NCI-H2171 treated with DMSO at 0.1 percent for 48 hours (cell line): ENCODE measurements at regions not wholly inside any gene's neighbourhood (a gene's known extent, or its start where the extent isn't known, plus 50 kb on each side); places are given as distances from the start of the nearest gene placed in this dataset.

Source experiments
- DNase-seq: peaks from one replicate; lab custom pipeline; 2025; lab: John Stamatoyannopoulos, UW

DNA sequence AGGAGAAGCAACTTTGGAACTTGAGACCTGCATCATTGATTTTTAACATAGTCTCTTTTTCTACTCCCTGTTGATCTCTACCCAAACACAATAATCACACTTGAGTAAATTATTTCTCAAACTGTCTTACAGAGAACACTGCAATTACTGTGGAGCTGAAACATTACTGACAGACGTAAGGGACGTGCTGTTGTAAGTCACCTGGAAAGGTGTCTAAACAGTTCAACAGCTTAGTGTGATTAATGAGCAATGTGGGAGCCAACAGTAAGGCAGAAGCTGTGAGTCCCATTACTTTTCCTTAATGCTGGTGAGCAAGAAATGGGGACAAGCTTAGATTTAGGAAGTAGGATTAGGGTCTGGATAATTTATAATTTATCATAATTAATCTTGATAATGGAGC is 265.7 kb downstream of the DLEU7 start:
- no peak for DNase-seq

DNA sequence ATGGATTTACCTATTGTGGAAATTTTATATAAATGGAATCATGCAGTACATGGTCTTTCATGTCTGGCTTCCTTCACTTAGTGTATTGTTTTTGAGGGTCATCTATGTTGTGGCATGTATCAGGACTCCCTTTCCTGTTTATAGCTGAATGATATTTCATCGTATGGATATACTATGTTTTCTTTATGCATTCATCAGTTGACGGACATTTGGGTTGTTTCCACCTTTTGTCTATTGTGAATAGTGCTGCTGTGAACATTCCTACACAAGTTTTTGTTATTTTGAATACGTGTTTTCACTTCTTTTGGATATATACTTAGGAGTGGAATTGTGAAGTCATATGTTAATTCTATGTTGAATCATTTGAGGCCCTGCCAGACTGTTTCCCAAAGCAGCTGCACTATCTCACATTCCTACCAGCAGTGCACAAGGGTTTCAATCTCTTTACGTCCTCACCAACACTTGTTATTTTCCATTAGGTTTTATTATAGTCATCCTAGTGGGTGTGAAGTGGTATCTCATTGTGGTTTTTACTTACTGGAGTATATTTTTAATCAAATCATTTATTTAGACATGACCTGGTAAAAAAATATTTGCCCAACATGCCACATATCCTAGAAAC is 262.7 kb downstream of the DLEU7 start:
- no peak for DNase-seq

DNA sequence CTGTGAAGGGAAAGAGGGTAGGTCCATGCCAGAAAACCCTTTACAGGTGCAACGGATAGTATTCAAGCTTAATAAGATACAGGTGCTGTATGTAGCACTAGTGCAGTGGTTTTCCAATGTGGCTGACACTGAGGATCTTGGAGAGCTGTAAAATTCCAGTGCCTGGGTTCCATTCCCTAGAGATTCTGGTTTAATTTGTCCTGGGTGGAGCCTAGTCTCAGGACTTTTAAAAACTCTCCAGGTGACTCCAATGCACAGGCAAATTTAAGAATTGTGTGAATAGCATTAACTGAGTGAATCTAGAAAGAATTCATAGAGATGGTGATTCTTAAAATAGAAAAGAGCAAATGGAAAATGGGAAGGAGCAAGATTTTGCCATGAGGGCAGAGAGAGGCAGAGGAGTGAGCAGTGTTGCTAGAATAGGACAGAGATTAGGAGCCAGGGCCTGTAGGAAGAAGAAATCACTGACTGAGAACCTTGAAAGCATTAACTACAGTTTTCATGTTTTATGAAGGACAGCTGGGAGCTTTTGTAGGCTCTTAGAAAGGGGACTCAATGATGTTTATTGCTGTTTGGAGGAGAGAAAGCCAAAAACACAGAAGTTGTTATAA is 261.8 kb downstream of the DLEU7 start:
- no peak for DNase-seq

DNA sequence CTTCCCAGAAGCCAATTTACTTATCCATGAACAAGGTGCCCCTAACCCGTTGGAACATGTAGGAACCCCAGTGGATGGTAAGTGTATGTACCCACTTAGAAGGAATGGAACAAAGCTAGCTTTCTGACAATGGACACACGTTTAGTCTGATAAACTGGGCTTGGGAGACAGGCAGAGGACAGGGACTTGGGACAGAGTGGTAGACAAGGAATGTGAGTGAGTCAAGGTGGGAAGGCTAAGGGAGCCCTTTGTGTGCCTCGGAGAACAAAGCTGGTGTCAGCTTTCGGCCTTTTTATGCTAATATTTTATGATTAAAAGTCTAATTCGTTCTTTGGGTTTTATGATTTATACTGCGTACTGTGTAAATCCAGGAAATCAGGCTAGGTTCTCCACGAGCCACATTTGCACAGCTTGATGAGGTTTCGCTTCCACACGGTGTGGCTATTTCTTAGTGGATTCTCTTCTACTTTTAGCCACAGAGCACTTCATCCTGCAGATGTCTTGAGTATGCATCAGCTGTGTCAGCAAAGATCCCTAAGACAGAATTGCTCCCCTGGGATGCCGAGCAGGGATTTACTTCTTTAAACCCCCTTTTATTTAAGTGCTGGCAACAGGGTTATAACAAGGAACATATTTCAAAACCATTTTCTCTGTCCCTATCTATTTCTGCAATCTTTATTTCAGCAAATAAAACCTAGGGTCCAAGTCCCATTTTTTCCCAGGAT is 258.5 kb downstream of the DLEU7 start:
- DNase-seq: peak; percentile 26

- no peak for DNase-seq
Measured at GRCh38 chr13:50585674-50586413, 257.6 kb downstream of the DLEU7 start.

GRCh38 chr13:50586414-50587083 is 256.9 kb downstream of the DLEU7 start:
- DNase-seq: no peak

DNA sequence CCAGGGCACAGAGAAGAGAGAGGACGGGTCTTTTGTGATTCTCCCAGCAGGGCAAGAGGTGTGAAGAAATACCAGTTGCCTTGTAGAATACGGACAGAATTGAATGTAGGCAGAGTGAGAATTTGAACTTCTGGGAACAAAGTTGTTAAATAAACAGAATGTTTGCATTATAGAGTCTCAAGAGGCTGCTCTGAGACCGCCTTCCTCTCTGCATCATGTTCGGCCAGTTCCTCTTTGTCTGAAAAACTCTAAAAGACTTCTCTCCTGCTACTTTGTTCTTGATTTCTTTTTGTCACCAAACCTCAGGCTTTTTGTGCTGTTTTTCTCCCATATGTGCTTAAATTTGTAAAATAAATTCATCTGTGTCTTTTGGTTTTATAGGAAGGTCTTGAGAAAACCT is 256.4 kb downstream of the DLEU7 start:
- no peak for DNase-seq

- no peak for DNase-seq
Measured at GRCh38 chr13:50587645-50588373, 255.7 kb downstream of the DLEU7 start.

DNA sequence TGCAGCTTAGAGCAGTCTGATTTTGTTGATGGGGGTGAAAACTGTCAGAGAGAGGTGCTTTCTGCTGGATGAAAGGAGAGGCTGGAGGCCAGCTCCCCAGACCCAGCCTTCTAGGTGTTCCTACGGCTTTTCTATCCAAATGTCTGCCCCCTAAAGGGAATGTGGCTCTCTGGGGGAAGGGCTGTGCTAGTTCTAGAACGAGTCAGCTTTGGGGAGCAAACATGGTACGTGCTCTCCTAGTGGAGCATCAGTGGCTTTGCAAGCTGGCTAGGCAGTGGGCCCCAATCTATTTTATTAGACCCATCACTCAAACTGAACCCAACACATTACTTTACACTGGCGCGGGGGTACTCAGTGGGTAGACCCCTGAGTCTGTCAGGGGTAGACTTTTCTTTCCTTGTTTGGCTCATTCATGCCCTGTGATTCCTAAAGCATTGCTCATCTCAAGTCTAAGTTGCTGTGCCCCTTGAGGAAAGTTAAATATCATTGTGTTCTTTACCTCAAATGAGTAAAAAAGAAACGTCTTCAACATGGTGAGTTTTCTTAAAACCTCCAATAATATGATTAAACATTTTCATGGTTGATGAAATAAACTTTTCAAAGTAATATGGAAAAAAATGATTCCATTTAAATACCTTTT is 254.9 kb downstream of the DLEU7 start:
- no peak for DNase-seq

- DNase-seq: no peak
Measured at GRCh38 chr13:50589139-50589538, 254.4 kb downstream of the DLEU7 start.

DNA sequence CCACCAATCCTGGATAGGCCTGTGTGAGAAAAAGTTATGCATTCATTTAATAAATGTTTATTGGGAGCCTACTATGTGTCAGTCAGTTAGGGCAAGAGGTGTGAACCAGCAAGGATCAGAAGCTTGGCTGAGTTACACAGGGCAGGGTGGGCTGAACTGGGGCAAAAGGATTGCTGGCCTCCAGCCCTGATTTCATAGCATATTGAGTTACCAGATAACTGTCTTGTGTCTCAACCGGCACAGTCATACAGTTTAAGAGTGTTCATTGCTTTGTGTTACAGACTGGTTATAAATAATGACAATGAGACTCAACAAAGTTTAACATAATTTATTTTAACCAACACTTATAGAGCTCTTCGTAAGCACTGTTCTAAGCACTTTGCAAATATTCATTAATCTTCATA is 253.8 kb downstream of the DLEU7 start:
- no peak for DNase-seq

DNA sequence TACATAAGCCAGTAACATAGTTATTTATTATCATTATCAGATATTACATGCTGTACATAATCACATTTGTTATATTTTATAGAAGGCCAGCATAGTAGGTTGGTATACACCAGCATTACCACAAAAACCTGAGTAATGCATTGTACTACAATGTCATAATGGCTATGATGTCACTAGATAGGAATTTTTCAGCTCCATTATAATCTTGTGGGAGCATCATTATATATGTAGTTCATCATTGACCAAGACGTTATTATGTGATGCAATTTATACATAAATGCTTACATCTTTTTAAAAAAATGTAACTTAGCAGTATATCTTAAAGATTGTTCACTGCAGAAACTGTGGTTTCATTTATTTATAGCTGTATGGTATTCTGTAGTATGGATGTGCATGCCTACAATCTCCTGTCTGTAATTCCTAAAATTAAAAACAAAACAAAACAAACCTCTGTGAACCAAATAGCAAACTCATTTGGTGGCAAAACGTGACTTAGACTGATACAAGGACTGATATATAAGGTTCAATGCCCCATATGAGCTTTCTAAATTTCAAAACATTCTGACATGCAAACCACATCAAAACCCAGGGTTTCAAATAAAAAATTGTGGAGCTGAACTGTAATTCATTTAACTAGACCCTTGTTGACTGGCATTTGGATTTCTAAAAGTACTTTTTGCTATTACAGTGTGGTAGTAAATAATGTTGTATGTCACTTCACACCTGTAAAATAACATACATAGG is 250.9 kb downstream of the DLEU7 start:
- DNase-seq: no peak

DNA sequence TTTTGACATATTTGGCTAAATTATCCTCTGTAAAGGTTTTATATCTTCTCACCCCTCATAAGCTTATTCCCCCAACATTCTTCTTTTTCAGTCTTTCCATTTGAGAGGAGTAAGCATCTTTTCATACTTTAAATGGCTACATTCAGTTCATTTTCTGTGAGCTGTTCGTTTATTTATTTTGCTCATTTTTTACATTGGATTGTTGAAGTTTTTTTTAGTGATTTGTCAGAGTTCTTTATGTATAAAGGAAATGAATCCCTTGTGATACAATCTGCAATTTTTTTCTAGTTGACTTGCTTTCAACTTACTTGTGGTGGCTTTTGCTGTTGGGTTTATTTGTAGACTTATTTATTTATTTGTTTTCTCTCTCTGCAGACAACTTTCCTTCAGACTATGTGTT is 250.3 kb downstream of the DLEU7 start:
- DNase-seq: no peak

GRCh38 chr13:50594276-50595051 is 249.0 kb downstream of the DLEU7 start:
- DNase-seq: no peak

GRCh38 chr13:50595196-50595595 is 248.3 kb downstream of the DLEU7 start:
- no peak for DNase-seq

- DNase-seq: no peak
Measured at GRCh38 chr13:50596156-50596555, 247.3 kb downstream of the DLEU7 start.

DNA sequence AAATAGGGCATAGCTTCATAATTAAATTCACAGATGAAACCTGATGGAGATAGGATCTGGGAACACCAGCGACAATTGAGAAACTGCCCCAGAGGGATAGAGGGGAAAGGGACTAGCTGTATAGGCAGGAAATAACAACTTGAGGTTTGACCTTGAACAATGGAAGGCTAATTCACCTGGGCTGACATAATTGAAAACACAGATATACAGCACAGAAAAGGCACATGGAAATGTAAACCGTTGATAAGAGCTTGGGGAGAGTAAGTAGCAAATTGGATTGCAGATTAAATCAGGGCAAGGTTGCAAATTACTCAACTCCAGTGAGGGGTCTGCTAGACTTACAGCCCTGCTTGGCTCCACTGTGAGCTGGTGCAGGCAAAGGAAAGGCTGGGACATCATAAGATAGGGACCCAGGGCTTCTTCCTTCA is 246.7 kb downstream of the DLEU7 start:
- DNase-seq: no peak

DNA sequence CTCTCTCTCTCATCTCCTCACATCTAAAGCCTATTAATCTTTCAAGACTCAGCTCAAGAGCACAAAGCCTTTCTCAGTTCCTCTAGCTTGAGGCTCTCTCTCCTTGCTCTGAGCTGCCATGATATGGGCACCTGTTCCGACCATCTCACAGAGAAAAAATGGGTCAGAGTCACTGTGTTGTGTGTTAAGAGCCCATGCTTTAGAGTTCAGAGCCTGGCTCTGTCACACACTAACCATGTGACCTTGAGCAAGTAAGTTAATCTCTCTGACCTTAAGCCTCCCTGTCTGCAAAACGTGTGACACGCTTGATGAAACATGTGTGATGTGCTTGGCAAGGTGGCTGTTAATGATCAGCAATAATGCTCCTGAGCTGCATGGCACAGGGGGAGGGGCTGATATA is 245.2 kb downstream of the DLEU7 start:
- DNase-seq: peak; percentile 10

DNA sequence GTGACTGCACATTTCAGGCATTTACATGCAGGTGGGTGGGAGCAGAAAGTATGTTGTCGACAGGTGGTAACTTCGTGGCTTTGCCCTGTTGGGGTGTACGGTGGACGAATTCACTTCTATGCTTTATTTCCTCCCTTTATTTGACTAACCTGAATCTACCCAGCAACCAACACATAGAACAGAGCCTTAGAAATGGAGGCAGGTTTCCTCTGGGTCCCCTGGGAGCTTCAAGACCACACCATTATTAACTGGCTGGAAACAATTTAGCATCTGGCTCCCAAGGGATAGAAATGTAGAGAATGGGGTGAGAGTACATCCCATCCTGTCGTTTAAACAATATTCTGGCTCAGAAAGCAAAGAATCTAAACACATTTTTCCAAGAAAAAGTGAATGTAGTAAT is 244.4 kb downstream of the DLEU7 start:
- peak; percentile 61 for DNase-seq
